ENCODE measurements at regions not wholly inside any gene's neighbourhood (a gene's known extent, or its start where the extent isn't known, plus 50 kb on each side); places are given as distances from the start of the nearest gene placed in this dataset.

DNA sequence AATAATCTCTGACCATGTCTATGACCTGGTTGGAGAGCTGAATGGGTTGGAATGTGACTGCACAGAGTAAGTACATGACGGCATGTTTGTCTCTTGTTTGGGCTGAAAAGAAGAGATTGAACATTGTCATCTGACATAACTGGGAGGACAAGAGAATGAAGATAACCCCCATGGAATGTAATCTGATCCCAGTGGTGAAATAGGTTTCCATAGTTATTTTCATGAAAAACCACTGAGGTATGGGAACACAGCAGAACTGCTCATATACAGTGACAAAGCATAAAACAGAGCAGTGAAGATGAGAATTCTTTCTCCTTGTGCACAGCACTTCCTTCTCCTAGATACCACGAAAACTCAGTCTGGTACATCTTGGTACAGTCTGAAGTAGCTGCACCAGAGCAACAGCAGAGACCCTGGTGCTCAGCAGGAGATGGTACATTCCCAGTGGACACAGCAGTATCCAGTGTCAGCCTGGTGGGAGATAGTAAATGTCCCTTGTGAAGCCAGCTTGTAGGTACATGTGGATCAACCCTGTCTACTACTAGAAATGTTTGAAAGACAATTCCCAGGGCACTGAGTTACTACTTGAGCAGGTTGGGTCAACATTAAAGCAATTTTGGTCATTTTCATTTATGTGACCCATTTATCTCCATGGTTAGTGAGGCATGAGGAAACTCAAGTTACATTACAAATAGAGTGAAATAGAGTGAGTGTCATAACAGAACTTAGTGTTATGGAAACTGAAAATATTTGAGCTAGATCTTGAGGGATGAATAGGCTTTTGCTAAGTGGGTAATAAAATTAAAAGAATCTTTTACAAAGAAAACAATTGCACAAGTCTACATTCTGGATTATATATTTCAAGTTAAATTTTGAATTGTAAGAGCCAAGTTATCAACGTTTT is 178.3 kb downstream of the SUCNR1 start:
- no peak for DNase-seq (ENCODE audit: low read depth in 2 of 3, low spot score in 2 of 3)

DNA sequence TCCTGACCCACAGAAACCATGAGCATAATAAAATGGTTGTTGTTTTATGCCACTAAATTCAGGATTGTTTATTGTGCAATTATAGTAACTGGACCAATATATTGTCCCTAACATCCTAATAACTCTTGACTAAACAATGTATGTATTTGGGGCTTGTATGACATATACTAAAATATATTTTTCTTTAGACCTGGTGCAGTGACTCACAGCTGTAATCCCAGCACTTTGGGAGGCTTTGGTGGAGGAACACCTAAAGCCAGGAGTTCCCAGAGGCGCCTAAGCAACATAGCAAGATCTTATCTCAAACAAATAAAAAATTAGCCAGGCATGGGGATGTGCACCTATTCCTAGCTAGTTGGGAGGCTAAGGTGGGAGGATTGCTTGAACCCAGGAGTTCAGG is 180.4 kb downstream of the SUCNR1 start:
- DNase-seq (ENCODE audit: low read depth in 2 of 3, low spot score in 2 of 3) = no peak

DNA sequence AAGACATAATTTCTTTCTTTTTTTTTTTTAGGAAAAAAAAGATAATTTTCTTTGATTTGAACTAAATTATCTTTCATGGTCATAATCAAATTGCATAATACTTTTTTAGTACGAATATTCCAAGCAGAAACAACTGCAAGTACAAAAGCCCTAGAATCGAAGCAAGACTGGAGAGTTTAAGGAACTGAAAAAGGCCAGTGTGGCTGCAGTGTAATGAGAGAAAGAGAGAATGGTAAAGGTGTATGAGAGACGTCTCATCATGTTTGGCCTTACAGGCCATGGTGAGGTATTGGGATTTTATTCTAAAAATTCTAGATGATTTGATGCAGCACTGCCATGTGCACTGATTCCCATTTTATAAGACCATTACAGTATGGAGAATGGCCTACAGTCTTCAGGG is 180.9 kb downstream of the SUCNR1 start:
- DNase-seq (ENCODE audit: low read depth in 2 of 3, low spot score in 2 of 3) = no peak

DNA sequence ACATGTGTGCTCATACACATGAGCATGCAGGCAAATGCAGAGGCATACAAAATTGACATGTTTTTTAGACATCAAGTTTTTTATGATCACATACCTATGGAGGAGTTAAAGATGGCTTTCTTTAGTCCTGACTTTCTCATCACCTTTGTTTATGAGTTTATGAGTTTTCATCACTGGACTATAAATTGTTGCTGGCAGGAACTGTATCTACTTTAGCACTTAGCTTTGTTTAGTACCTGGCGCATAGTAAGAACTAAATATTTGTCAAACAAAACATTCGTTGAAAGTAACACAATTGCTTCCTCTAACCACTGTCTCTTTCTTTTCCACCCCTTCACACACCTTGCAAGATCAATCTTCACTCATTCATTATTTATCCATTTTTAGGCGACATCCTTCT is 182.6 kb downstream of the SUCNR1 start:
- no peak for DNase-seq (ENCODE audit: low read depth in 2 of 3, low spot score in 2 of 3)

DNA sequence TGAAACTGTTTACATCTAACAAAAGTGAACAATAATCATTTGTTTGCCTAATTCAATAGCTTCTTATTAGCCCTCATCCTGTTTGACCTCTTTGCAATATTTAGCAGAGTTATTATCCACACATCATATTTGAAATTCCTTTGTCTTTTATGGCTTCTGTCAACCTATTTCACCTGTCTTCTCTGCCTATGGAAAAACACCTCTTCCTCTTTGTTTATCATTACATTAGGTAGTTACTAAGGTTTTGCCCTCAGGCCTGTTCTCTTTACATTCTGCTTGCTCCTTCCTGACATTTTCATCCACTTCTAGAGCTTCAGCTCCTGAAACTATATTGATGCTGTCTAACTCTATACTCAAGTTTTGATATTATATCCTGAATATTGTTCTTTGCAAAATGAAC is 183.0 kb downstream of the SUCNR1 start:
- no peak for DNase-seq (ENCODE audit: low read depth in 2 of 3, low spot score in 2 of 3)

DNA sequence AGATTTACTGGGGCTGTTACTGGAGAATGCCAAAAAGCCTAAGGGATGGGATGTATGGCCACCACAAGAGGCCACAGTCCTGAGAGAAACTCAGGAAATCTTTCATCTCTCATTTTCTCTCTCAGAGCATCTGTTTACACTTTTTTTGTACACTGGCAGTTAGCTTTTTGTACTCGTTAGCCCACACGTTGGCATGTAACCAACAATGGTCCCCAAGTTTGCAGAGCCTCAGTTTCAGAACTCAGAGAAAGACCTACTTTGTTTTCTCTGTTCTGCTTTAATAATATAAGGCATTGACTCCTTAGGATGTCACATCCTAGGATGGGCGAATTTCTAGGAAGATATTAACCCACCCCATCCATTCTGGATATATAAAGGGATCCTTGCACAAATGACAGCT is 183.5 kb downstream of the SUCNR1 start:
- DNase-seq (ENCODE audit: low read depth in 2 of 3, low spot score in 2 of 3) = no peak

DNA sequence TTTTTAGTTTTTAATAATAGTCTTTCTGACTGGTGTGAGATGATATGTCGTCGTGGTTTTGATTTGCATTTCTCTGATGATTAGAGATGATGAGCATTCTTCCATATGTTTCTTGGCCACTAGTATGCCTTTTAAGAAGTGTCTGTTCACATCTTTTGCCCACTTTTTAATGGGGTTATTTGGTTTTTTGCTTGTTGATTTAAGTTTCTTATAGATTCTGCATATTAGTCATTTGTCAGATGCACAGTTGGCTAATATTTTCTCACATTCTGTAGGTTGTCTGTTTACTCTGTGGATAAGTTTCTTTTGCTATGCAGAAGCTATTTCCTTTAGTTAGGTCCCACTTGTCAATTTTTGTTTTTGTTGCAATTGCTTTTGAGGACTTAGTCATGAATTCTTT is 185.4 kb downstream of the SUCNR1 start:
- no peak for DNase-seq (ENCODE audit: low read depth in 2 of 3, low spot score in 2 of 3)

DNA sequence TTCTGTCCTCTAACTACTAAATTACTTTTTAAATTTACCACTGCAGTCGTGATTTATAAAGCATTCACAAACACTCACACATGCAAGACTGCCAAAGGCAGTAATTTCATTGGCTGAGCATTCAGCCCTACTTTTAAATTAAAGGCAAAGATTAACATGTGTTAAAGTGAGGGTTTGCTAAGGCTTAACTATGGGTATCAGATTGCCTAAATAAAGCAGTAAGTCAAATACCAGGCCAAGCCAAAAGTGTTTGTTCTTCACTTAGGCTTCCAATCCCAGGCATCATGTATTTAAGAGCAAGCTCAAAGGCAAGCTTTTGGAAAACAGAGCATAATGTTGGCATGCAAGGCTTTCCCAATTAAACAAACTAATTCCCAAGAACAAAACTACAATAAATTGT is 187.3 kb downstream of the SUCNR1 start:
- no peak for DNase-seq (ENCODE audit: low read depth in 2 of 3, low spot score in 2 of 3)

DNA sequence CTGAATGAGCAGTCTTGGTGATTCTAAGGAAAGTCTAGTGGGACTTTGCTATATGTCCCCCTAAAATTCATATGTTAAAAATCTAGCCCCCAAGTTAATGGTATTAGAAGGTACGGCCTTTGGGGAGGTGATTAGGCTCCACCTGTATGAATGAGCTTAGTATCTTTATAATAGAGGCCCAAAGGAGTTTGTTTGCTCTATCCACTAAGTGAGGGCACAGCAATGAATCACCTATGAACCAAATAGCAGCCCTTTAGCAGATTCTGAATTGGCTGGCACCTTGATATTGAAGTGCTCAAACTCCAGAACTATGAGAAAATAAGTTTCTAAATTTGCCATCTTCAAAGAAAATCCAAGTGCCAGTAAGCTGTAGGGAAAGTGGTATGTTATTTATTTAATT is 187.9 kb downstream of the SUCNR1 start:
- DNase-seq (ENCODE audit: low read depth in 2 of 3, low spot score in 2 of 3) = no peak

DNA sequence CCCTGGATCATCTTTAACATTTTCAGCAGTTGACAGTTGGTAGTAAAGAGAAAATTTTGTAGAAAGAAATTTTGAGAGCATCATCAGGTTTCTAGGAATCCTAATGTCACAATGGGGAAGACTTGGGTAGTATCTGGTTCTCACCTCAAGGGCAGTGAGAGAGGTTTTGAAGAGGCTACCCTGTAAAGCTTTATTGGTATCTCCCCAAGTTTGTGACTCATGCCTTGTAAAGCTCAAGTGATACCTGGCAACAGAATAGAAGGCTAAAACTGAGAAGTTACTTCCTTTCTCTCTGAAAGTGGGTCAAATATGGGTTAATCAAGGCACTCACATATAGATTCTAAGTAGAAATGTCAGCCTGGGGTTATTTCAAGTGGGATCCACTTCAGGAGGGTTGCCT is 196.4 kb downstream of the SUCNR1 start:
- no peak for DNase-seq (ENCODE audit: low read depth in 2 of 3, low spot score in 2 of 3)

DNA sequence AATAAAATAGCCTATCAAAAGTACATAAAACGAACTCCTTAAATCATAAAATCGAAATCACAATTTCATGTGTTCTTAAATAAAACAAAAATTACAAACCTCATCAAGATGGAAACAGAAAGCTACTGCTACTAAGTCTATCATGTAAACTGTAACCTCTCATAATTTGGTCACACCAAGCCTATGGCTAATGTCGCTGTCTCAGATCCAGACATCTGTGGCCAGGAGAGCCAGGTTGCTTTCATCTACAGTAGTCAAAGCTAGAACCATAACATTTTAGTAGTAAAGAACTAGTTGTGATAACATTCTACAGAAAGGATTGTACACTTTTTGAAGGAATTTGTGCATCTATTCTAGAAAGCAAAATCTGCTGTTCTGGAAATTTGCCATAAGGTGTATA is 197.4 kb upstream of the MBNL1 start:
- no peak for DNase-seq (ENCODE audit: low read depth in 2 of 3, low spot score in 2 of 3)

DNA sequence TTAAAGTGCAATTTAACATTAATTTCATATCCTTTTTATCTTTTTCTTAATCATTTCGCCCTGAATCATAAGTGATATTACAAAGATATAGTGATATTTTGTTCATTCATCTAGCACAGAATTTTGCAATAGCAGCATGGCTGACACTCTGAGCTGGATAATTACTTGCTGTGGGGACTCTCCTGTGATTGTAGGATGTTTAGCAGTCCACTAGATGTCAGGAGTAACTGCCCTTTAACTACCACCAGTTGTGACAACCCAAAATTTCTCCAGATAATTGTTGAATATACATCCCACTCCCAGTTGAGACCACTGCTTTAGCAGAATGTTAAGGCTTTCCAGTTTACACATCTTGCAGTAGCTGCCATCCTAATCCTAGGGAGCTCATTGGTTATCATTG is 196.8 kb upstream of the MBNL1 start:
- DNase-seq (ENCODE audit: low read depth in 2 of 3, low spot score in 2 of 3) = no peak

DNA sequence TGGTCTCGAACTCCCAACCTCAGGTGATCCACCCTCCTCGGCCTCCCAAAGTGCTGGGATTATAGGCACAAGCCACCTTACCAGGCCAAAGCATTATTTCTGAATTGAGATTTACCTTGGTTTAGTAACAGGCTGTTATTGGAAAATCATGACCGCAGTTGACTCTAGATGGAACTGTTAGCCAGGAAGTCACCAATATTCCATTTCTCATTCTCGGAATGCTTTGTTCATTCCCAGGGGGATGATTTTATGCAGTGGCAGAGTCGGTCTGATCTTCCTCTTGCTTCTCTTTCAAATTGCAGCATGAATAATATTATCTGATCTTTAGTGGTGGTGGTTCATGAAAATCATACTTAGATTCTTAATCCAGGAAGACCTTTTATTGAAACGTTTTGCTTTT is 195.5 kb upstream of the MBNL1 start:
- no peak for DNase-seq (ENCODE audit: low read depth in 2 of 3, low spot score in 2 of 3)

DNA sequence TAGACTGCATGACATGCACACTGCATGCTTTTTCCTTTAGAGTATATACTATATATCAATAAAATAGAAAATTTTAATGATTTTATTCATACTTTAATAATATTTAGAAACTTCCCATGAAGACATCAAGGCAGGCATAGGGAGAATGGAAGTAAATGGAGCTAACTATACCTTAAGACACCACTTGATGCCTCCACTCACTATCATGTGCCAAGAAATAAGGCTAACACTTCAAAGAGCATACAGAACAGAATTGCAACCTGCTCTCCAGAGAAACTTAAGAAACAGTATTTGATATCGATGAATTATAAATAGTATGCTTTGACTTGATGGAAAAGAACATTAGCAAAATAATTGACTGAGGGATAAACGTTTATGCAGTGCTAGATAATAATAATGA is 192.6 kb upstream of the MBNL1 start:
- no peak for DNase-seq (ENCODE audit: low read depth in 2 of 3, low spot score in 2 of 3)

DNA sequence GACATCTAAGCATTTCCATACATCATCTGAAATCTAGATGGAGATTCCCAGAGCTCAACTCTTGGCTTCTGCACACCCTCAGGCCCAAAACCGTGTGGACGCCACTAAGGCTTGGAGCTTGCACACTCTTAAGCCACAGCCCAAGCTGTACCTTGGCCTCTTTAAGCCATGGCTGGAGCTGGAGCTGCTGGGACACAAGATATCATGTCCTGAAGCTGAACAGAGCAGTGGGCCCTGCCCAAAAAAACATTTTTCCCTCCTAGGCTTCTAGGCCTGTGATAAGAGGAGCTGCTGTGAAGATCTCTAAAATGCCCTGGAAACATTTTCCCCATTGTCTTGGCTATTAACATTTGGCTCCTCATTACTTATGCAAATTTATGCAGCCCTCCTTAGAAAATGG is 188.7 kb upstream of the MBNL1 start:
- no peak for DNase-seq (ENCODE audit: low read depth in 2 of 3, low spot score in 2 of 3)

DNA sequence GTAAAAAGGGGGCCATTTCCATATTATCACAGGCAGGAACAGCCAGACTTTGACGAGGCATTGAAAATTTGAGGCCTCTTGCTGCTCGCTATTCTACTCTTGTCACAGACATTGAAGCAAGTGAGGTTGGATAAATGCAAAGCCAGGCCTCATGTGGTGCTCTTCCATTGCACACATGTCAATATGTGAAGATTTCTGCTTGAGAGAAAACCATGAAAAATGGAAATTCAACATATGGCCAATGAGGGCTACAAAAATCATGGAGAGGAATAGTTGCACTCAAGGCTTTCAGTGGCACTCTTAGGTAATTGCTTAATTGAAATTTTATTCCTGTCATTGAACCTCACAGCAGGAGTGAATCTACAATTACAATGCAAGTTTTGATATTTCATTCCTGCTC is 185.6 kb upstream of the MBNL1 start:
- no peak for DNase-seq (ENCODE audit: low read depth in 2 of 3, low spot score in 2 of 3)

DNA sequence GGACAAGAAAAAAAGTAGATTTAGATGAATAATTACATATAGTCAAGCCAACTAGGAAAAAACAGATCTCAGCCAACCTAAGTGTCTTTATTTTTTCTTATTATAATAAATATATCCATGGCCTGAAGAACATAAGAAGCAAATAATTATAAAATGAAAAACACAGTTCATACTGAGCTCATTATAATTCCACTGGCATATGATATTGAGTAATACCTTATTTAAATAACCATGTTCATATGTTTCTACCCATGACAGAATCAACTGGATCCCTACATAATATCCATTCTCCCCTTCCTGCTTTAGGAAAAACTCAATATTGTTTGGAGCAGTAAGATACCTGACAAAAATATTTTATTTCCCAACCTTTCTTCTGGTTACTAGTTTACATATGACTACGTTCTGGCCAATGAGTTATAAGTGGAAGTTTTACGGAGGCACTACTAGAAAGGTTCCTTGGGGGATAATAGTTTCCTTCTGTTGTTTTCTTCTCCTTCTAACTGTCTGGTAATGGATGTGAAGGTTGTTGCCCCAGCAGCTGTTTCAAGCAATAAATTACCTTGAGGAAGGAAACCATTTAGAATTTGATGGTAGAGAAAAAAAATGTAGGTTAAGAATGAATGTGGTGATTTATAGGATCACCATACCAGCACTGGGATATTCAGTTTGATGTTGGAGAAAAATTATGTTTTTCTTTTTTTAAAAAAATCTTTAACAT is 184.1 kb upstream of the MBNL1 start:
- no peak for DNase-seq (ENCODE audit: low read depth in 2 of 3, low spot score in 2 of 3)

DNA sequence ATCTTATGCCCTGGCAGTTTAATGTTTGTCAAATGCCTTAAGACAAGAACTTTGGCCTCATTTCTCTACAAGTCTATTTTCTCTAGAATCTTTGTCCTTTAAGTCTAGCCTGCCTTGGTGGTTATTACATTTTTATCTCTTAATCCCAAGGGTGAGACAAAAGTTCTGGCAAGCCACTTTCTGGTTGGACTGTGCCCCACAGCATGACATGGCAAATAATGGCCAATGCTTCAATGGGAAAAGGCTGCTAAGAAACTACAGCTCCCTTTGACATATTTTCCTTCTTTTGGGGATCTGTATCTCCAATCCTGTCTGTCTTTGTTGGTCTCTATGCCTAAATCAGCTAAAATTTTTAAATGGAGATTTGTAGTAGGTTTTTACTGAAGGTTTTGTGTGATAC is 181.6 kb upstream of the MBNL1 start:
- no peak for DNase-seq (ENCODE audit: low read depth in 2 of 3, low spot score in 2 of 3)

DNA sequence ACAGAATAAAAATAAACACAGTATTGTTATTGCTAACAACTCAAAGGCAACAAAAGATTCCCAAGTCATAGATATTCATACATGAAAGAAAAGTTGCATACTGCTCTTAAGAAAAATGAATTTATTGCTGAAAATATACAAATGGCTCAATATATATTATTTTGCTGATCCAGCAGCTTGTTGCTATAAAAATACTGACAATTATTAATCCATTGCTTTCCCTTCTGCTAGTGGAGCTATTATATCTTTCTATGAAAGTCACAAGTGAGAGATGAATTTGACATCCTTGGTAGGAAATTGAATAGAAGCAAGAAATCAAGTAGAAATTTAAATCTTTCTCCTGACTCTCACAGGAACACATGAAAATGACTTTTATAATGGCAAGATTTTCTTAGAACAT is 179.2 kb upstream of the MBNL1 start:
- DNase-seq (ENCODE audit: low read depth in 2 of 3, low spot score in 2 of 3) = no peak

DNA sequence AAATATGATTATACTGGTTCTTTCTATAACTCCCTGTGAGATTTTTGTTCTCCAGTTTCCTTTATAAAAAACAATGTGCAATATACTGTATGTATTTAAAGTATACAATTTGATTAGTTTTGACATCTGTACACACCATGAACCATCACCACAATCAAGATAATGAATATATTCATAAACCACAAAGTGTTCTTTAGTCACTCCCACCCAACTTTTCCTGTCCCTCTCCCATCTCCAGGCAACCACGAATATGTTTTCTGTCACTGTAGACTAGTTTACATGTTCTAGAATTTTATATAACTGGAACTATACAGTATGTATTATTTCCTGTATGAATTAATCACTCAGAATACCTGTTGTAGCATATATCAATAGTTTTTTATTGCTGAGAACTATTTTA is 177.0 kb upstream of the MBNL1 start:
- DNase-seq (ENCODE audit: low read depth in 2 of 3, low spot score in 2 of 3) = no peak

DNA sequence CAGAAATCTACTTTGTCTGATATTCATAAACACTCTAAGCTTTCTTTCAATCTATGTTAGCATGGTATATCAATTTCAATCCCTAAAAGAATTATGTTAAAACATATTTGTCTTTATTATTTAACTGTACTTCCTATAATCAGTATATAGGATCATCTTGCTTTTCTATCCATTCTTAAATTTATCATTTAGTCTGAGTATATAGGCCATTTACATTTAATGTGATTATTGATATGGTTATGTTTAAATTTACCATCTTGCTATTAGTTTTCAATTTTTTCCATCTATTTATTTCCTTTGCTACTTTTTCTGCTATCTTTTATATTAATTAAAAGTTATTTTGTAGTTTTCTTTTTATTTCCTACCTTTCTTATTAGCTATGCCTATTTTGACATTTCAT is 174.8 kb upstream of the MBNL1 start:
- DNase-seq (ENCODE audit: low read depth in 2 of 3, low spot score in 2 of 3) = no peak

DNA sequence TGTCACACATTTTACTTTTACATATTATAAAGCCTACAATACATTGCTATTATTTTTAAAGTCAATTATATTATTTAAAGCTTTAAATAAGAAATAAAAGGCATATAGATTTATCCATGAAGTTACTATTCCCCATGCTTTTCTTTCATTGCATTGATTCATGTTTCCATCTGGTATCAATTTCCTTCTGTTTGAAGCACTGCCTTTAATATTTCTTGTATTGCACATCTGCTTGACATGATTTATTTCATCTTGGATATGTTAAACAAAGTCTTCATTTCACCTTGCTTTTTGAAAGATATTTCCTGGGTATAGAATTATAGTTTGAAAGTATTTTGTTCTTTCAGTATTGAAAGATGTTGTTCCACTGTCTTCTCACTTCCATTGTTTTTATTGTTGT is 174.3 kb upstream of the MBNL1 start:
- DNase-seq (ENCODE audit: low read depth in 2 of 3, low spot score in 2 of 3) = no peak

DNA sequence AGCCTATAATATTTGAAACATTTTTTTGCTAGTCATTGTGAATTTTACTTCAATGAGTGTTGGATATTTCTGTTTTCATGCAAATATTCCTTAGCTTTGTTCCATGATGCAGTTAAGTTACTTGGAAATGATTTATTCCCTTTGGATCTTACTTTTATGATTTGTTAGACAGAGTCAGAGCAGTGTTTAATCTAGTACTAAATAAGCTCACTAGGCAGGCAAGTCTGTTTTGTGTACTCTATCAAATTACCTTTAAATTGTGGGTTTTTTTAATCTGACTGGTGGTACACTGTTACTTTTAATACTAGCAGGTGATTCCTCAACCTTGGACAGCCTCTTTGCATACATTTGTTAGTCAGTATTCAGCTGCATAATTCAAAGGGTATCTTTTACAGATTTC is 173.3 kb upstream of the MBNL1 start:
- no peak for DNase-seq (ENCODE audit: low read depth in 2 of 3, low spot score in 2 of 3)

All from activated CD8-positive, alpha-beta memory T cell treated with anti-CD3 and anti-CD28 coated beads for 48 hours (primary cell).